GM23248 (cell line): ENCODE measurements at regions not wholly inside any gene's neighbourhood (a gene's known extent, or its start where the extent isn't known, plus 50 kb on each side); places are given as distances from the start of the nearest gene placed in this dataset.

Experiments
- EZH2 ChIP-seq: fragments of 200-600 bp; sonication (generic); IDR thresholded peaks from 2 replicates; pipeline ENCODE4 v1.6.1; 2018; ENCODE audit warnings: antibody characterized with exemption, mild to moderate bottlenecking; ENCODE audit not compliant: insufficient read depth, poor library complexity, severe bottlenecking
- EZH2phosphoT487 ChIP-seq: fragments of 200-600 bp; sonication (generic); IDR thresholded peaks from 2 replicates; pipeline ENCODE4 v1.6.1; 2018; ENCODE audit warnings: antibody characterized with exemption, moderate library complexity, mild to moderate bottlenecking, low read depth; ENCODE audit not compliant: insufficient read depth

GRCh38 chr11:111438168-111438567 is 59.1 kb upstream of the POU2AF1 start:
- TF ChIP-seq EZH2 (no peak), EZH2phosphoT487 (no peak)
